Transverse colon (tissue), 4 donors: ENCODE measurements at regions not wholly inside any gene's neighbourhood (a gene's known extent, or its start where the extent isn't known, plus 50 kb on each side); places are given as distances from the start of the nearest gene placed in this dataset.

Experiments
- DNase-seq: peaks from one replicate; pipeline ENCODE4 v3.0.0-alpha.2; 2019
- H3K27ac ChIP-seq, 4 donors: fragments of 200-600 bp; sonication (generic); 2 replicates each; pipeline ENCODE4 v1.5.1; 2016 to 2018; ENCODE audit warnings: inconsistent platforms in 4 of 4
- H3K27me3 ChIP-seq: fragments of 200-600 bp; sonication (generic); 2 replicates; pipeline ENCODE4 v1.5.1; 2017; ENCODE audit warnings: inconsistent platforms
- H3K36me3 ChIP-seq, 4 donors: fragments of 200-600 bp; sonication (generic); 2 replicates each; pipeline ENCODE4 v1.5.1; 2017 to 2019; ENCODE audit warnings: inconsistent platforms in 4 of 4
- H3K4me1 ChIP-seq, 4 donors: fragments of 200-600 bp; sonication (generic); 2 replicates each; pipeline ENCODE4 v1.5.1; 2017 to 2020; ENCODE audit warnings: inconsistent platforms in 4 of 4
- H3K4me3 ChIP-seq, 4 donors: fragments of 200-600 bp; sonication (generic); 1 replicate in 1 of 4; 2 replicates in 3 of 4; pipeline versions ENCODE4 v1.5.1 to v1.6.1; 2017 to 2019; ENCODE audit warnings: inconsistent platforms in 4 of 4
- H3K9me3 ChIP-seq, 2 donors: fragments of 200-600 bp; sonication (generic); 2 replicates each; pipeline ENCODE4 v1.5.1; 2017 to 2019; ENCODE audit warnings: inconsistent platforms in 2 of 2
- EP300 ChIP-seq: sonication (generic); formaldehyde crosslinking; IDR thresholded peaks from one replicate; pipeline ENCODE4 v1.6.1; 2017; ENCODE audit warnings: antibody characterized with exemption, low read depth
- POLR2A ChIP-seq: fragments of 450-650 bp; IDR thresholded peaks from one replicate; pipeline ENCODE4 v1.6.1; 2016; ENCODE audit warnings: antibody characterized with exemption, mild to moderate bottlenecking, moderate library complexity
- POLR2AphosphoS5 ChIP-seq, 3 donors: sonication (generic); formaldehyde crosslinking; IDR thresholded peaks; one replicate each; pipeline ENCODE4 v1.6.1; 2016; ENCODE audit warnings: antibody characterized with exemption in 3 of 3
- WGBS, 2 donors: methylation state at CpG; one replicate each; pipeline ENCODE4 v1.1.5; 2018; ENCODE audit warnings: low coverage in 1 of 2; 5-methylcytosine and 5-hydroxymethylcytosine counted together
- in situ Hi-C, 4 donors: fragments of 200-750 bp; cut with MboI; loops; one replicate each; pipeline versions ENCODE4 v1.15.0 to v1.15.1; 2017; ENCODE audit warnings: low sequenced_read_pairs in 3 of 4, low pct_ligation_motif_present in 1 of 4, low pct_unique_long_range_greater_than_20kb in 1 of 4
- intact Hi-C: fragments of 100-400 bp; cut with DNase I; formaldehyde crosslinking; loops from one replicate; pipeline ENCODE4 v1.15.1; 2023; ENCODE audit warnings: low total_unique reads
- TF ChIP-seq, protein P1 (sequence below), 5 experiments: fragments of 200-600 bp in 3 of 5; fragments of 450-650 bp in 2 of 5; sonication (generic) in 3 of 5; IDR thresholded peaks; 1 replicate in 2 of 5; 2 replicates in 3 of 5; pipeline ENCODE4 v1.5.1; 2016 to 2017; ENCODE audit warnings: antibody characterized with exemption in 5 of 5, inconsistent platforms in 3 of 5, mild to moderate bottlenecking in 2 of 5, moderate library complexity in 1 of 5

DNA sequence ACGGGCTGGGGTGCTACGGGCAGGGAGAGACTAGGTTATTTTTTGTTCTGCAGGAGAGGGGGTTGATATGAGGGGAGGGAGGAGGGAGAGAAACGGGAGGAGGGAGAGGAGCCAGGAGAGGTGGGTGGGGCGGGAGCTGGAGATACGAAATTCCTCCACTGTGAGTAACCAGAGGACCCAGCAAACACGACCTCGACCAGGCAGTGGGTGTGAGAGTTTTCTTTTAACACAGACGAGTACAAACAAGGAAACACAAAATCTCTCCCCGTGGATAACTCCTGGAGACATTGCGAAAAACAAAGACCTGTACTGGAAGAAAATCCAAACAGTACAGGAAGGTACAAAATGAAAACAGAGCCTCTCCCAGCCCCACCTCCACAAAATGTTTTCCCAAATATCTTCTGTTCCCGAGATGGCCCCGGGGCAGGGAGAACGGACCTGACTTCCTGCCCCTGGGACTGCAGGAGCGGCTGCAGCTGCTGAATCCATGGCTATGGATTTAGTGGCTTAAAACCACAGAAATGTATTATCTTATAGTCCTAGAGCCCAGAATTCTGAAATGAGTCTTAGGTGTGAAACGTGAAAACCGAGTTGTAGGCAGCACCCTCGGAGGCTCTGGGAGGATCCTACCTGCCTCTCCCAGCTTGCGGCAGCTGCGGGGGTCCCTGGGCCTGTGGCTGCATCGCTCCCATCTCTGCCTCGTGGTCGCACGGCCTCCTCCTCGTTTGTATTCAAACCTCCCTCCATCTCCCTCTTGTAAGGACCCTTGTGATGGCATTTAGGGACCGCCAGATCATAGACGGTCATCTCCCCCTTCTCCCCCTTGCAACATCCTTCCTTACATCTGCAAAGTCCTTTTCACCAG lies 82.2 kb downstream of the RIPK4 start:
- Histone ChIP-seq H3K9me3 (no peaks in the 10 kb centered on the region), H3K36me3 (no peaks in the 10 kb centered on the region), H3K27ac (no peak overlapping the region), H3K4me3 (no peak overlapping the region), H3K27me3 (peaks cover 4% of the 10 kb centered on the region), H3K4me1 (peaks cover 0 to 22% (median 11%) of the 10 kb centered on the region in 4 donors)
- no peak for TF ChIP-seq EP300
- TF ChIP-seq, protein P1, sequence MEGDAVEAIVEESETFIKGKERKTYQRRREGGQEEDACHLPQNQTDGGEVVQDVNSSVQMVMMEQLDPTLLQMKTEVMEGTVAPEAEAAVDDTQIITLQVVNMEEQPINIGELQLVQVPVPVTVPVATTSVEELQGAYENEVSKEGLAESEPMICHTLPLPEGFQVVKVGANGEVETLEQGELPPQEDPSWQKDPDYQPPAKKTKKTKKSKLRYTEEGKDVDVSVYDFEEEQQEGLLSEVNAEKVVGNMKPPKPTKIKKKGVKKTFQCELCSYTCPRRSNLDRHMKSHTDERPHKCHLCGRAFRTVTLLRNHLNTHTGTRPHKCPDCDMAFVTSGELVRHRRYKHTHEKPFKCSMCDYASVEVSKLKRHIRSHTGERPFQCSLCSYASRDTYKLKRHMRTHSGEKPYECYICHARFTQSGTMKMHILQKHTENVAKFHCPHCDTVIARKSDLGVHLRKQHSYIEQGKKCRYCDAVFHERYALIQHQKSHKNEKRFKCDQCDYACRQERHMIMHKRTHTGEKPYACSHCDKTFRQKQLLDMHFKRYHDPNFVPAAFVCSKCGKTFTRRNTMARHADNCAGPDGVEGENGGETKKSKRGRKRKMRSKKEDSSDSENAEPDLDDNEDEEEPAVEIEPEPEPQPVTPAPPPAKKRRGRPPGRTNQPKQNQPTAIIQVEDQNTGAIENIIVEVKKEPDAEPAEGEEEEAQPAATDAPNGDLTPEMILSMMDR (IDR thresholded peaks at IDR 0.05) = no peak
- no peak for TF ChIP-seq POLR2A
- WGBS, 2 donors = 54 to 57% methylated on average over 14 to 26 of the region's 26 CpGs
- in situ Hi-C loops (no loop called here), intact Hi-C loops (no loop called here)
- peak; percentile 51 for DNase-seq

DNA sequence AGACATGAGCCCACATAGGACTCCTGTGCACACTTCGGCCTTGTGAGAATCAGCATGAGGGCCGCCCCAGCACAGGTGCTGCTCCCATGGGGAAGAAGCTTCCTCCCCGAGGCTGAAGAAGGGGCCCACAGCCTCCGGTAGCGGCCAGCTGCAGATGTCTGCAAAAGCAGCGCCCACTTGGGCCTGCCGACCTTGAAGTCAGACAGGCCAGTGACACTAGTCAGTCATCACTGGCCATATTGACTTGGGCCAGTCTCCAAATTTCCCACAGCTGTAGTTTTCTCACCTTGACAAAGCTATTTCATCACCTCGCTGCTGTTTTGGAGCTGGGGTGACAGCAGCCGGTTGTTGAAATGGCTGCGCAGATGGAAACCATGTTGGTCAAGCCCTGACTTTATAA lies 83.0 kb downstream of the RIPK4 start:
- intact Hi-C loops = no loop called here
- no peak overlapping the region for H3K27ac ChIP-seq

DNA sequence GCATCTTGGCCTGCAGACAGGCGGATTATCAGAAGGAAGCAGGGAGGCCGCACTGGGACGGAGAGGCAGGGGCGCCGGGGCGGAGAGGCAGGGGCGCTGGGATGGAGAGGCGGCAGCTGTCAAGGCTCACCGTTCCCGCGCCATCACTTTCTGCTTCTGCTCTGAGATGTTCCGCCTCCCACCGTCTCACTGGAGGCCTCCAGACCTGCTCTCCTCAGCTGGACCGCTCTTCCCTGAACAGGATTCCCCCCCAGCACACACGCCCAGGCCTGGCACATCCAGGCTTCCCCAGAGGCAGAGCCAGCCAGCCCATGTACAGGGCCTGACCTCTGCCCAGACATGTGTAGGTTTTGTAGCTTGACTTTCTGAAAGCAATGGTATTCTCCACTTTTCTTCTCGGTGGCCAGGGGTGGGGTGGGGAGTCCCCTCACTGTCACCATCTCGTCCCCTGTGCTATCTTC lies 84.1 kb downstream of the RIPK4 start:
- Histone ChIP-seq H3K36me3 (no peaks in the 10 kb centered on the region), H3K27ac (no peak overlapping the region), H3K4me1 (peaks cover 4 to 38% (median 21%) of the 10 kb centered on the region in 4 donors), H3K27me3 (peaks cover 4% of the 10 kb centered on the region), H3K4me3 (no peak overlapping the region), H3K9me3 (no peaks in the 10 kb centered on the region)
- intact Hi-C loops (no loop called here), in situ Hi-C loops (no loop called here)
- DNase-seq = no peak
- WGBS, 2 donors = 88 to 100% methylated on average over 2 to 17 of the region's 17 CpGs
- TF ChIP-seq EP300 (no peak), POLR2AphosphoS5 (IDR thresholded peaks at IDR 0.05) (no peak), POLR2A (no peak)
- TF ChIP-seq, protein P1 (IDR thresholded peaks at IDR 0.05) = no peak

More for the DNA sequence above, 83.0 kb downstream of the RIPK4 start:
- H3K4me1 ChIP-seq = peaks cover under 1 to 30% (median 14%) of the 10 kb centered on the region in 4 donors
- WGBS, 2 donors = 93% methylated on average over 5 of the region's 10 CpGs; no CpG with 5 or more reads in 1 of the 2 donors
- DNase-seq = no peak
- no peaks in the 10 kb centered on the region for H3K9me3 ChIP-seq
- no peak for TF ChIP-seq POLR2AphosphoS5 (IDR thresholded peaks at IDR 0.05)
- TF ChIP-seq, protein P1 (IDR thresholded peaks at IDR 0.05) = no peak
- no peak for TF ChIP-seq POLR2A
- no peak for TF ChIP-seq EP300
- H3K36me3 ChIP-seq = no peaks in the 10 kb centered on the region
- peaks cover 4% of the 10 kb centered on the region for H3K27me3 ChIP-seq
- in situ Hi-C loops = no loop called here
- no peak overlapping the region for H3K4me3 ChIP-seq

DNA sequence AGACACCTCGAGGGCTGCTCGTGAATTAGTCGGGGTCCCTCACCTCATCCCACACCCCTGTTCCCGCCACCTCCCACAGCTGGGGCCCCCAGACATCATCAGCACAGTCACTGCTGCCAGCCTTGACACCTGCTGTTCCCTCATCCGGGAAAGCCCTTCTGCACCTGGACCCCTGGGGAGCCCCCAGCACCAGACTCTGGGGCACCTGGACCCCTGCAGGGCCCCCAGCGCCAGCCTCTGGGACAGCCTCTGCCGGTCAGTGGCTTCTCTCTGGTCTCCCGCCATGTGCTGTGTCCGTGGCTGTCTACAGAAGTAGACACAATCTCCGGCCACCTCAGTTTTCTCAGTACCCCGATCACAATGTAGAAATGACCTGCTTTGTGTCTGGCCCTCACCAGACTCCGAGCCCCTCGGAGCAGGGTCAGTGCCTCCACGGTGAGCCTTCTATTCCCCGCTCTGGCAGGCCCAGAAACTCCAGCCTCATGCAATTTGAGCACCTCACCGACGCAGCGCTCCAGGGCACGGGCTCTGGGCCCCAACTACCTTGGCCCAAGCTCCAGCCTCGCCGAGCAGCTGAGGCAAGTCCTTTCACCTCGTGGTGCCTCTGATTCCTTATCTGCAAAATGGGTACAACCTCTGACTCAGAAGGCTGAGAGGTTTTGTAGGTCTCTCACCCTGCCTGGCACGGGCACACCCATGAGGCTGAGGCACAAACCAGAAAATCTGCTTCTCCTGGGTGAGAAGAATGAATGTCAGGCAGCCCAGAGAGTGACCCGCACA lies 84.7 kb downstream of the RIPK4 start:
- intact Hi-C loops (no loop called here), in situ Hi-C loops (no loop called here)
- Histone ChIP-seq H3K4me3 (no peak overlapping the region), H3K9me3 (no peaks in the 10 kb centered on the region), H3K4me1 (peaks cover 4 to 42% (median 25%) of the 10 kb centered on the region in 4 donors), H3K27ac (no peak overlapping the region), H3K36me3 (no peaks in the 10 kb centered on the region), H3K27me3 (peaks cover 4% of the 10 kb centered on the region)
- TF ChIP-seq, protein P1 (IDR thresholded peaks at IDR 0.05) = no peak
- TF ChIP-seq POLR2A = no peak
- no peak for TF ChIP-seq EP300
- no peak for TF ChIP-seq POLR2AphosphoS5 (IDR thresholded peaks at IDR 0.05)
- DNase-seq = no peak
- 95% methylated on average over 24 of the region's 24 CpGs; no CpG with 5 or more reads in 1 of the 2 donors for WGBS, 2 donors
